T-helper 22 cell (primary cell): ENCODE measurements at regions not wholly inside any gene's neighbourhood (a gene's known extent, or its start where the extent isn't known, plus 50 kb on each side); places are given as distances from the start of the nearest gene placed in this dataset.
A peak's percentile ranks its signal among the peaks of the same experiment; 100 is the strongest.

Source experiments
- DNase-seq: peaks from one replicate; pipeline ENCODE4 v3.0.0-alpha.2; 2020; ENCODE audit warnings: low read depth

DNA sequence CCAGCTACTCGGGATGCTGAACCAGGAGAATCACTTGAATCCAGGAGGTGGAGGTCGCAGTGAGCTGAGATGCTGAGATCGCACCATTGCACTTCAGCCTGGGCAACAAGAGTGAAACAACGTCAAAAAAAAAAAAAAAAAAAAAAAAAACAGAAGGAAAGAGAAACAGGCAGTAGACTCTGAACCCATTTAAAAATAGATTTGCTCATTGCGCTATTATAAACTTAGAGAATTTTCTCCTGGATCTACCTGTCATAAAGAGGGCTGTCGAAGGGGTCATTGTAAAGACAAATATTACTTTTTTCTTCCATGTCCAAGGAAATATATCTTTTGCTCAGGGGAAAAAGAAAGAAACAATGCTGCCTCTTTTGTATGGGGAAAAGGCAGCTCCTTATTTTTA lies 425.0 kb upstream of the ID2 start:
- DNase-seq: no peak

DNA sequence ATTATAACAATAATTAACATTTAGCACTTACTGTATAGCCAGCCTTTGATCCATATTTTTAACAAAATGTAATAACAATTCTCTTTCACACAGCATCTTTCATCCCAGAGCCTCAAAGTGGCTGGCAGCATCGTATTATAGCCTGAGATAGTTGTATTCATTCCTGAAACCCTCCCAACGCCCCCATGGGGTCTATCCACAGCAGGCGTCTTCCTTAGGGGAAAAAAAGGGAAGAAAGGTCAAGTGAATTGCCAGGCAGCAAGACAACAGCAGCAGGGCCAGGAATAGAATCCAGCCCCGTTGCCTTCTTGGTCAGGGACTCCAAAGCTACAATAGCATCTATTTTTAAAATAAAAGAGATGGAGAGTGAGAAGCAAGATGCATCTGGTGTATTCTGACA lies 424.4 kb upstream of the ID2 start:
- no peak for DNase-seq

DNA sequence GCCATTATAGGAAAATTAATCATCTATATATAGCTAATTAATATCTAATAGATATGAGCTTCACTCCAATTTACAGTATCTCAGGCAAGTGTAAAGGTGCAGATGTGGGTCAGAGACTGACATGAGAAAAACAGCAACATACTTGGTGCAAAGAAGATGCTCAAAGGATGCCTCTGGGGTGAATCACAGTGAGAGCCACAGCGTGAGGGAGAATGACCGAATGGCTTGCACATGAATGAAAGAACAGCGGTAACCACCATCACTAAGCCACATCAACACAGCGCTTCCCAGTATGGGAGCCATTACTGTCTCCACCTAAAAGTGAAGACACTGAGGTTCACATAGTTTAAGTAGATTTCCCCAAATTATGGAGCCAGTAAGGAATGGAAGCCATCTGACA lies 423.4 kb upstream of the ID2 start:
- no peak for DNase-seq

DNA sequence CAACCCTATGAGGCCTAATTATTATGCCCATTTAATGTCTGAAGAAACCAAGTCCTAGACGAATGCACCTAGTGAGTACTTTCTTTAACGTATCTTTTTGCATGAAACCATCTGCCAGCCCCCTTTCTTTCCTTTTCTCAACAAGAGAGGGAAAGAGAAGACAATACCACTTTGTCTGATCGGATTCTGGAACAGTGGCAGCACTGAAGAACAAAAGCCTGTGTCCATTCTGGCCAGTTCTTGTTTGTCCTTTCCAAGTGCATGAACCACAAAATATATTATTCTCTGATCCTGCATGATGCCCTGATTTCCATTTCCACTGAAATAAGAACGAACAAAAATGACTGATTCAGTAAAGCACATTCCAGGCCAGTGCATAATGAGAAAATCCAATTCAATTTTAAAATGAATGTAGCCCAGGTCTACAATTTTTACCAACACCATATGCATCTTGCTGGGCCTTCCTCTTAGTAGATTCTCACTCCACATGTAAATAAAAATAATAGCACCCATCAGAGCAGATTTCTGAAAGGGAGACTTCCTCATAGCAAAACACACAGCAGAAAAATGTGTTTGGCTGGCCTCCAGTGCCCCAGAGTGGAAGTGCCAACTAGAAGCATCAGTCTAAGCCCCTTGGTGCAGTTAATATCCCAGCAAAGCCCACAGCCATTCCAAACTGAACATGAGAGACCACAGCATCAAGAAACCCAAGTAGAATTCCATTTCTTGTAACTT lies 422.6 kb upstream of the ID2 start:
- no peak for DNase-seq

DNA sequence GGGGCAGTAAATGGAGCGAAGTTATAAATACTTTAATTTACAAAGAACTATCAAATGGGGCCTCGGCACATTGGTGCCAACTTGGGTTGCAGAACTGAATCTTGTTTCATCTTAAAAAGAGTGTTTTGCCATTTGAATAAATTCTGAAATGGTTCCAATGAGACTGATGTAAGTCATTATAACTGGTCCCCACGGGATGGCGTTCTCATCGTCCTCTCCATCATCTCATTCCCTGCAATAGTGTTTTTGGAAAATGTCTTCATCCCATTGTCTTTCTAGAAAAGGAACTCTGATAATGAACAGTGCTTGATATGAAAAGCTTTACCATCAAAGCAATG lies 422.0 kb upstream of the ID2 start:
- no peak for DNase-seq

DNA sequence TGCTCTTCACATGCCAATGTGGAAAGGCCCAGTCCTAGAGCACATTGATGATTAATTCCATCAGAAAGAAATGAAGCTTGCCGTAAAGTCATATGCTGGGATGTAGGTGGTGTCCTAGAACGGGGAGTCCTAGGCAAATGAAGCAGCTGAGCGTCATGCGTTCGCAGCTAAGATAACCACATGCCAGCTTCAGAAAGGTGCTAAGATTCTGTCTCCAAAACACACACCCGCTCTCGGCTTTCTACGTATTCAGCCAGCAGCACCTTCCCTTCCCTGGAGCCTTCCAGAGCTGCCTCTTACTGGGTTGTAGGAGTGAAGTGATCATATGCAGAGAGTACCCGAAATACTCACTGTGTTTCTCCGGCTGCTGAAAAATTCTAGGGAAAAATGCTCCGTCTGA lies 421.6 kb upstream of the ID2 start:
- DNase-seq: no peak

DNA sequence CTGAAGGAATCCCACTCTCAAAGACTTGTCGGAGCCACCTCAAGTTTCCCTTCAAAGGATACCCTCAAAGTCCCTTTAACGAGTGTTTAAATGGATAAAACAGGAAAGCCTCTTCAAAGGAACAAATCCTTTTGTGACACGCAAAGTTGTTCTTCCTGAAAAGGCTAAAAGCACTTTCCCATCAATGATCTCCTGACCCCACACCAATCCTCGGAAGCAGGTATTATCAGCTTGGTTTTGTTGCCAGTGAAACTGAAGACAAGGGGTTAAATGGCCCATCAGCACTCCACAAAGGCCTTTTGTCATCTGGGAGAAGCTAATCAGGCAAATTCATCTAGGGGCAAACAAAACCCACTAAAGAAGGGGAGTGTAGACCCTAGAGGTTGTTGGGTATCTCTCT lies 418.0 kb upstream of the ID2 start:
- no peak for DNase-seq

DNA sequence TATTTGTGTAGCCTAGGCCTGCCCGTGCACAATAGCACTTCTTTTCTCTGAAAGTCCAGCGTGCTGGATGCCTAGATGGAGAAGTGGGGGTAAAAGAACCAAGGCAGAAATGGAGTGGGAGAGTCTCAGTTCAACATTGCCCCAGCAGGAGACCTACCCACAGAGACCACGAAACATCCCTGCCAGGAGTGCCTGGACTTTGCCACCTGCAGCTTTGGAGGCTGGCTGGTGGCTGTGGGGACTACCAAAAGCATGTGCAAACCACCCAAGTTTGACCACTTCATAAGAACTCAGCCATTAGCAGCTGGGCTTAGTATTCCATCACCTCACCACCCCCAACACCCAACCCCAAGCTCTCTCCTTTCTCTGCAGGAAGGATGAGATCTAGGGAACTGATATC lies 416.9 kb upstream of the ID2 start:
- no peak for DNase-seq

DNA sequence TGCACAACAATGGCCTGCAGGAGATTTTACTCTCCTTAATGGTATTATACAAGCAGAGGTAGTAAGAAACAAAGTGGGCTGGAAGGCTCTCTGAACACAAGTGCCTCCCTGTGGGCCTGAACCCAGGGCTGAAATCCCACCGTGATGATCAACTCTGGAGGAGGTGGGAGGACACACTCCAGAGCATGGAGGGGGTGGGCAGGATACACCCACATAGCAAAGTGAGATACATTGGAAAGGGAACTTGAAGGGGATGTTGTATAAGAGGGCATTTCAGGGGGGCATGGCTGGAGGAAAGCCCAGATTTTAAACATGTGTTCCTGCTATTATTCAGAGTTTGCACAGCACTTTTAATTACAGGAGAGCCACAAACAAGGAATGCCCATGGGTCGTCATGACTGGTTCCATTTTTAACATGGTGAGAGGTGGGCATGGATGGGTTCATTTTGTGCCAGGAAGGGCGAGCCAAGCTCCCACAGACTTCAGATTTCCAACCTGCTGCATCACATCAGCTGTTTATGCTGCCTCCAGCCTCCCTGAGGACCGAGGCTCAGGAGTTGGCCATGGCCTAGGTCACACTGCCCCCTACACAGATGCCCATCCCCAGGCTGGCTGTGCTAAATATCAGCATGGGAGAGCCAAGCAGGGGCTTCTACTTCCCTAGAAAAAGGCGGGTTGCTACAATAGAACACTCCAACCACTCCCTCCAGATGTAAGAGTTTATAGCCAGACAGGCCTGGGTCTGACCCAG lies 416.2 kb upstream of the ID2 start:
- DNase-seq: no peak

DNA sequence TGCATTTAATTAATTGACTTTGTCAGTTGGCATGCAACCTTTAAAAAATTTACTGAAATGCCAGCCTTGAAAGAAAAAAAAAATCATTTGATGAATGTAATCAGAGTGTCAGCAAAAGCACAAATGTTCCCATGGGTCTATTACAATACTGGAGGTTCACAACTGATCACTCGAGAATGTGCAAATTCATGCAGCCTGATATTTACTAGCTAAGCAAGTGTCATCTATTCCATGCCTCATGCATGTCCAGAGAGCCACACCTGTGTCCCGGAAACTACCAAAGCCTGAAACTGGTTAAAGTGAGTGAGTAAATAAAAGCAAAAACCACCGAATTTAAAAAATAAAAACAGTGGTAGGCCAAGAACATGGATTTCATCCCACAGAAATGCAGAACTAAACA lies 415.3 kb upstream of the ID2 start:
- no peak for DNase-seq

DNA sequence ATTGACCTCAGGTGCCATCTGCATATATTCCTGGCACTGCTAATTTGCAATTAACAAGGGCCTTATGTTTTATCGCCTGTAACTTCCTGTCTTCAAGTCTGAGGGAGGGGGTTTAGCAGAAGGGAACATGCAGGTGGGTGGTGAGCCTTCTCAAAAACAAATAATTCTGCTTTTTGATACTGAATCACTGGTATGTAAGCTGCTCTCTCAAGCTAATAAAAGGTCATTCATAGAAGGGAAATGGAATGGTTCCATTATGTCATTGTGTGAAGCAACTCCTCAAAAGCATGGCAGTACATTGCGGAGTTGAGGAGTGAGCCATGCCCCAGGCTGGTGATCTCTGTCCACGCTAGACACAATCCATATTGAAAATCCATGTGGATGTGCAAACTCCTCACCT lies 414.8 kb upstream of the ID2 start:
- DNase-seq: no peak

DNA sequence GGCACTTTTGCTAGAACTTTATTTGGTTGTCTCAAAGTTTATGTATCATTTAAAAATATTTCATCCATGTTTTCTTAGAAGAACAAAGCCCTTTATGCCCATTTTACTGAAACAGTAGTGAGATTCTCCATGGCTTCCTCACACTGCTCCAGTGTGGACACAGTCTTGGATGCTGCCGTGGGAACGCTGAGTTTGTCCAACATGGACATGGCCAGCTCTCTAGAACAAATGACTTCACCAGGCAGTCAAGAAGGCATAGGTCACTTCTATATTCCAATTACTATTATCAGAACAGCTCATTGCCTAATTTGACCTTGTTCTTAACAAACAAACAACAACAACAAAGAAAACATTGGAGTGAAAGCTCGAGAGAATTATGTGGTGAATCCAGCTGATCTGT lies 414.1 kb upstream of the ID2 start:
- no peak for DNase-seq

DNA sequence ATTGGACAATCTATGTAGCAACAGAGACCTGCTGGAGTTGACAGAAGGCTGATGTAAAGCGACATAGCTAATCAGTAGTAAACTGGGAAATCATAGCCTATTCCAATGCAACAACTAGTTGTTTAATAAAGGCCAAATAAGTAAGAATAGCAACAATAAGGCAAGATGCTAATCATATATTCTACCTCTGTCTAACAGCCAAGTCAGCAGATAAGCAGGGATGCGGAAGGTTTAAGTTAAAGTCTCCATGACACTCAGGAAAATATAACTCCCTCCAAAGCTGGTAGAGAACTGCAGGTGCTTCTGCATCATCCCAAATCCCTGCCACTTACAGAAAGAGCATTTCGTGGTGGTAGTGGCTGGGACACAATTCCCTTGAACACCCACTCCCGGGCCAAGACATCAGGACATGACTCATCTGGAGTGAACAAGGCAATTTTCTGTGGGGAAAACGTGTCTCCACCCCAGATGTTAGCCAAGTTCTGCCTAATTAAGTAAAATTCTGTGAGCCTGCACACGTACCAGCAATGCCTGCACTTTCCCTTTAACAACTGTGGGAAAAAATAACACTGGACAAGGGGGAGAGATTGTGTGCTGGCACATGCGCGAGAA lies 413.6 kb upstream of the ID2 start:
- DNase-seq: no peak

DNA sequence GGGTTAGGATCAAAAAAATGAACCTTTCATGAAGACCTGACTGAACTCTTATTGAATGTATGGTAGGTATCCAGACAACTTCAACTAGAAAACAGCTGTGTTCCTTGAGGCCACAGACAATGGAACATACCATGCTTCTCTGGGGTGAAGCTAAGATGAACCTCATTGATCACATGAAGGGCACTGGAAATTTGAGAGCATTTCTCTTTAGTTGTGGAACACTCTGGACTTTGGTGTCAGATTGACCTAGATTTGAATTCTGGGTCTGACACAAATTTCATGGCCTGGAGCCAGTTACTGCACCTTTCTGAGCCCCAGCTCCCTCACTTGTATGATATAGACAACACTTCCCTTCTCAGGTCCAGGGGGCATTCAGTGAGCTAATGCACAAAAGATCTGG lies 411.2 kb upstream of the ID2 start:
- no peak for DNase-seq

DNA sequence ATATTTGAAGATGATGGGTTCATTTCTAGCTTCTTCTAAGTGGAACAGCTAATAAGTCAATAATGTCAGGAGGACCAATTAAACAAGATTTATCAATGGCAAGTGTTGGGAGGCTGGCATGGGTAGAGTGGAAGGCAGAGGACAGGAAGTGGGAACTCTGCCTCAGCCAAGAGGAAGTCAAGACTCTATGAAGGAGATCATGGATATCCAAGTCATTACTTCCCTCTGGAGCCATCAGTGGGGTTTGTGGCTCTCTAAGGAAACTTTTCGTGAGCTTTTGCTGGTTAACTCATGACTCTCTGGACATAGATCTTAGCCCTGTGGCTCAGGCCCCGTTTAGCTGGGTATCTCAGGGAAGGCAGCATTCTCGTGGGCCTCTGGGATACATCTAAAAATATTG lies 410.4 kb upstream of the ID2 start:
- DNase-seq: no peak

DNA sequence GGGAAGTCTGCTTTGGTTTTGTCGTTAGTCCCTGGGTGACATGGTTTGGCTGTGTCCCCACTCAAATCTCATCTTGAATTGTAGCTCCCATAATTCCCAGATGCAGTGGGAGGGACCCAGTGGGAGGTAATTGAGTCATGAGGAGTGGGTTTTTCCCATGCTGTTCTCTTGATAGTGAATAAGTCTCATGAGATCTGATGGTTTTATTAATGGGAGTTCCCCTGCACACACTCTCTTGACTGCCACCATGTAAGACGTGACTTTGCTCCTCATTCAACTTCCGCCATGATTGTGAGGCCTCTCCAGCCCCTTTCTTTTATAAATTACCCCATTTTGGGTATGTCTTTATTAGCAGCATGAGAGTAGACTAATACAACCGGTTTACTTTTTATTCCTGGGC lies 405.8 kb upstream of the ID2 start:
- no peak for DNase-seq

DNA sequence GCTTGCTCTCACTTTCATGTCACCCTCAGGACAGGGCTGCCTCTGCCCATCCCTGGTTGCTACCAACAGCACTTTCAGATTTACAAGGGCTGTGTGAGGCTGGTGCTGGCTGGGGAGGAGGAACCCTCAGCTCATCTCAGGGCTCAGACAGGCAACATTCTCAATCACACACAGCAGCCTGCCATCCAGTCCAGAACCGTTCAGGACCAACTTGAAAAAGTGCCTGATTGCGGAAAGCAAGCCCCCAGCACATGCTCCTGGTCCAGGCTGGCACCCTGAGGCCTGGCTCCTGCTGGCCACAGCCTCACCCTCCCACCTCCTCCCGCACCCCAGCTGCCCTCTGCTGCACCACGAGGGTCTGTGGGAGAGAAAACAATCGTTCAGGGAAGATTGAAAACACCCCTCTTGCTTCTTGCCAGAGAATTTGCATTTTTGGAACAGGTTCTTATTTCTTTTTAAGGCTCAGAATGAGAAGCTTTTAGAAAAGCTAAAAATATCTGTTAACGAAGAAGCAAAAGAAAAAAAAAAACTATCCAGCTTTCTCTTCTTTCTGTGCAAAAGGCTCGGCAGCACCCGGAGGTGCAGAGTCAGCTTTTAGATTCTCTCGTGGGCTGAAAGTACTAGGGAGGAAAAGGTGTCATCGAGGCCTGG lies 403.8 kb upstream of the ID2 start:
- no peak for DNase-seq

DNA sequence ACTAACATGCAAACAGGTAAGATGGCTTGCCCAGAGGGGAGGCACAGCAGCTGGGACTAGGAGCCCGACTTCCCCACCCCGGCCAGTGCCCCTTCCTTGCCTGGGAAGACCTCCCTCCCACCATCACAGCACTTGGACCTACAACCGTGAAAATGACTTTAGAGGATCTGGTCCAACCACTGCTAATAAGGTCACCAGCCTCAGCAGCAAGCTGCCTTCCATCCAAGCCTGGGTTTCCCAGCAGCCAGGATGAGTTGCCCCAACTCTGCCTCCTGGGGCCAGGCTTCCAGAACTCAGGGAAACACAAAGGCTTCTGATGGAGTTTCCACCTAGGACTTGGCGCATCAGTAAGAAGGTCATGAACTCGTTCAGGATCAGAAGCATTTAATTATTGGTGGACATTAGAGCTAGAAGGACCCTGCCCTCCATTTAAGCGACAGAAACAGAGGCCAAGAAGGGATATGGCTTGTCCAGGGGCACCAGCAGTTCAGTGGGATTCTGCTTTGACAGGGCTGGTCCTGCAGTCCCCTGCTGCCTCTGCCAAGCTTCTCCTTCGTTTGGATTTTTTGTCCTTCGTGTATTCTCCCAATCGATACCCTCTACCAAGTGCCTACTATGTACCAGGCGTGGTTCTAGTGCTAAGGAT lies 403.0 kb upstream of the ID2 start:
- no peak for DNase-seq

DNA sequence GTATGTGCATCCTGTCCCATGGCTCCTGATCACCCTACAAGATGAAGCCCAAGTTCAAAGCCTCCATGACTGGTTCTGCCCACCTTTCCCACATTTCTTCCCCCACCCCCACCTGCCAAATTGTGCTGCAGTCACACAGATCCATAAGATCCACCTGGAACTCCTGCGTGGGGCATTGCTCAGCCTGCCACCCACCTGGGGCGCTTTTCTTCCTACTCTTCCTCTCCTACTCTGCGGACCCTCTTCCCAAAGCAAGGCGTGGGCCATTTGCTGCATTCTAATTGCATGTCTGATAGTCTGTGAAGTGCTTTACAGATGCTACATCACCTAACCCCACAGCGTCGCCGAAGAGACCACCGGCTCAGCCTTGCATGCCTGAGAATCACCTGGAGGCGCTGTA lies 402.4 kb upstream of the ID2 start:
- DNase-seq: no peak

DNA sequence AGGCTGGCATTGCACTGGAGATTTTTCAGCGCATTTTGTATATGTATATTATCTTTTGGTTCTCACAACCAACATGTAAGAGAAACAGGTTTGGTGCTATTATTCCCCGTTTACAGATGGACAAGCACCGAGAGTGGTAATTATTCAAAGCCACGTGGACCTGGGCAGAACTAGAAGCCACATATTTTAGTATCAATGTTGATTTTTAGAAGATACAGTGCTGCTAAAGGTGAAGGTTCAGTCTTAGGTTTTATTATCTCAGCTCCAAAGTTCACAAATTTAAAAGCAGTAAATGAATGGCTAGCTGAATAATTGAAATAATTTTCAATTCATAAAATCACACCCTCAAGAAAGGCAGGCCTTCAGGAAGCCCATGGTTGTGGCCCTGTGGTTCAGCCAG lies 400.6 kb upstream of the ID2 start:
- DNase-seq: no peak

DNA sequence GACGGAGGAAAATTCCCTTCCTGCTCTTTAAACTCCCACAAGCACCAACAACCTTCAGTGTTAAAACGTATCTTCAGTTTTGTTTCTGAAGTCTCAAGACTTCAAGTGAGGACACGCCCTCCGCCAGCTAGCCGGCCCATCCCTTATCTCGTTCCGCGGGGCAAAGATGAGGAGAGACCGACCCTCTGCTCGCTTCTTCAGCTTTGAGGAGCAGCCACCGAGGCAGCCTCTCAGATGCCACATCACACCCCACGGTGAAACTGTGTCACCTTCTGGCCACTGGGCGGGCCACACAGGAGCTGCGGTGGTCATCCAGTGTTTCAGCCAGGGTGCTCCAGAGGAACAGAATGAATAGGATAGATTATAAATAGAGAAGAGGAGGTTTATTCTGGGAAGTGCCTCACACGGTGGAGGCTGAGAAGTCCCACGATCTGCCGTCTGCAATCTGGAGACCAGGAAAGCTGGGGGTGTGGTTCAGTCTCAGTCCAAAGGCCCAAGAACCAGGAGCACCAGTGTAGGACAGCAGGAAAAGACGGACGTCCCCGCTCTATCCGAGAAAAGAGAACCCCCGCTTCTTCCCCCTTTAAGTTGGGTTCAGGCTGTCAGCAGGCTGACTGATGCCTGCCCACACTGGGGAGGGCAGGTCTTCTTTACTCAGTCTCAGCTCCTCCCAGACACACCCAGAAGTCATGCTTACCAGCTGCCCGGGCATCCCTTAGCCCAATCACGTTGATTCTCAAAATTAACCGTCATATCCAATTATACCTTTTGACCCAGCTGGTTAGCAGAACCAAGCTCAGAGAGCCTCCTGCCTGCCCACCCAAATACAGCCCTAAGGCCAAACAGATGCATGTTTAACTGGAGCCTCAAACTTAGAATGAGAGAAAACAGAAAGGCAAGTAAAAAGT lies 399.7 kb upstream of the ID2 start:
- peak; percentile 24 for DNase-seq

DNA sequence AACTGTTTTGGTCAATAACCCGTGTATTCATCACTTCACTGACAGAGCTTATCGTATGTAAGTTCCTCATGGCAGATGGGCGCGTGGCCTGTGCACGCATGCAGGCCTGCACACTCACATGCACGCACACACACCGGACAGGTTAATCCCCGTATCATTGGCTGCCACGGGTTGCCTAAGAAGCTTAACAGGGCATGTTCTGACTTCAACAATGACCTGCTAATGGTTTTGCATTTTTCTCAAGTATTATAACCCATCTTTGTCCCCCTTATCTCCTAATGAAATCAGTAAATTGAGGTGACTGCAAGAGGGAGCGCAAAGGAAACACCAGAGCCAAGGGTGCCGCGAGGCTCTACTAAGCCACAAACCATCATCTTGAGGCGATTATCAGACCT lies 399.0 kb upstream of the ID2 start:
- peak; percentile 21 for DNase-seq
